NB4 (cell line): ENCODE measurements at regions not wholly inside any gene's neighbourhood (a gene's known extent, or its start where the extent isn't known, plus 50 kb on each side); places are given as distances from the start of the nearest gene placed in this dataset.

ENCODE experiments used
- DNase-seq: peaks from one replicate; pipeline ENCODE4 v3.0.0; 2010; ENCODE audit warnings: low read depth
- H3K4me3 ChIP-seq: one replicate; pipeline ENCODE4 v1.5.1; 2011; ENCODE audit warnings: mild to moderate bottlenecking, low read depth, low read length, moderate library complexity
- CTCF ChIP-seq: IDR thresholded peaks from one replicate; pipeline ENCODE4 v1.5.1; 2012; ENCODE audit warnings: low read depth, low read length
- MYC ChIP-seq: IDR thresholded peaks from 2 replicates; pipeline ENCODE4 v1.6.1; 2011; ENCODE audit warnings: low read depth, low read length
- POLR2A ChIP-seq: IDR thresholded peaks from 2 replicates; pipeline ENCODE4 v1.6.1; 2011; ENCODE audit warnings: mild to moderate bottlenecking; ENCODE audit not compliant: insufficient read length; ENCODE audit errors: extremely low read depth
- TF ChIP-seq, protein P1 (sequence below): IDR thresholded peaks from 2 replicates; pipeline ENCODE4 v1.6.1; 2011; ENCODE audit warnings: low read depth, low read length

DNA sequence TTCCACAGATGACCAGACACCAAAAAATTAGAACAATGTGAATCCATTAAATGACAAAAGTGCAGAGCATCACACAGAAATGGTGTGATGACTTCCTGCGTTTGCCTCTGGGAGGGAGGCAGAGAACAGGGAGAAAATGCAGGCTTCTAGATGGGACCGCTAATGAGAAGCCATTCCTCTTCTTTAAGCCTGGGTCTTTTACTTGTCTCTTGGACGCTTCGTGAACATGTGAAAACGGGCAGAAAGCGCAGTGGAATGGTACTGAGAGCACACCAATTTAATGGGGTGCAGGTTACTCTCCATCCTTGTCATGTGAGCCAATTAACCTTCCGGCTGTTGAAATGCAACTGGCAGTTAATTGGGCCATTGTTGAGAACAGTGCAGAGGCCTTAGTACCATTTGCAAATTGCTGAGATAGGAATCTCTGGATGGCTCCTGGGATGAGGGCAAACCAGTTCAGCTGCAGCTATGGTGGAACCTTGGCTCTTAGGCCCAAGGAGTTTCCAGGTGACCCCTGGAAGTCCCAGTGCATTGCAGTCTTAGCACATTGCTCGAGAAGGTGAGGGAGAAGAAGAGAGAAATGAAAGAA, 210.4 kb upstream of the CXCR4 start:
- DNase-seq = no peak
- H3K4me3 ChIP-seq = no peak overlapping the region
- TF ChIP-seq CTCF (no peak), POLR2A (no peak), MYC (no peak)
- TF ChIP-seq, protein P1, sequence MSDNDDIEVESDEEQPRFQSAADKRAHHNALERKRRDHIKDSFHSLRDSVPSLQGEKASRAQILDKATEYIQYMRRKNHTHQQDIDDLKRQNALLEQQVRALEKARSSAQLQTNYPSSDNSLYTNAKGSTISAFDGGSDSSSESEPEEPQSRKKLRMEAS = no peak

- H3K4me3 ChIP-seq = no peak overlapping the region
- TF ChIP-seq CTCF (no peak), MYC (no peak), POLR2A (no peak)
- TF ChIP-seq, protein P1 = no peak
- DNase-seq = peak; percentile 81
Measured at GRCh38 chr2:136327162-136327852, 209.4 kb upstream of the CXCR4 start.

GRCh38 chr2:136325844-136326331, 207.9 kb upstream of the CXCR4 start:
- no peak for DNase-seq
- no peak overlapping the region for H3K4me3 ChIP-seq
- TF ChIP-seq CTCF (no peak), POLR2A (no peak), MYC (no peak)
- TF ChIP-seq, protein P1 = no peak

DNA sequence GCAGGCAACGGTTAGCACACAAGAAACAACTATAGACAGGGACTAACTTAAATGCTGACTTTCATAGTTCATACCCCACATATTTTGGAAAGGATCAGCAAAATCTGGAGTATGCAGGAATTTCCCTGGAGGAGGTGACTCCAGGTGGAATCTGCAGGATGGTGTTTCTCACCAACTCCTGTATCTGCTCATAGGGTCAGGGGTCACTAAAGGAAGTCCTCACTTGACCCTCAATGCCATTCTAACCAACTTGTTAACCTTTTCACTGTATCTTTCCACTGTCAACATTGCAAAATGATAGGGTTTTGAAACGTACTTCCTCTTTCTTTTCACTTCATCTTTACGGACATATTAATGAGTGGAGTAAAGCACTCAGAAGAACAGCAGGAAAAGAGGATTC, 207.0 kb upstream of the CXCR4 start:
- H3K4me3 ChIP-seq = no peak overlapping the region
- TF ChIP-seq MYC = no peak
- no peak for TF ChIP-seq CTCF
- TF ChIP-seq, protein P1 = no peak
- TF ChIP-seq POLR2A = no peak
- DNase-seq = peak; percentile 92

DNA sequence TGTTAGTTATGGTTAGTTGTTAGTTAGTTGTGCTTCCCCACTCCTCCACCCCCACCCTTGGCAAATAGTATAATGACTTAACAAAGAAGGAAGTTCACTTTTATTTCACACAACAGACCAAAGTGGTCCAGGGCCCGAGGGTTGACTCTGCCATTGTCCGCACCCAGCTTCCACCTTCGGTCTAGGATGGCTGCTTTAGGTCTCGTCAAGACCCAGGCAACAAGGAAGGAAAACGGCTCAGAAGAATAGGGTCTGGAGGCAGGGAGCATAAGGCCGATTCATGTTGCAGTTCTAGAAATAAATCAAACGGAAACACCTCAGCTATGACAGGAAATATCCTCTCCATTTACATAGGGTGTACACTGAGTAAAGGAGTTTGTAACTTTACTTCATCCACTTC, 206.0 kb upstream of the CXCR4 start:
- no peak overlapping the region for H3K4me3 ChIP-seq
- TF ChIP-seq CTCF (no peak), POLR2A (no peak), MYC (no peak)
- TF ChIP-seq, protein P1 = no peak
- no peak for DNase-seq
